ENCODE measurements at regions not wholly inside any gene's neighbourhood (a gene's known extent, or its start where the extent isn't known, plus 50 kb on each side); places are given as distances from the start of the nearest gene placed in this dataset.

- Histone ChIP-seq H3K27me3 (no peaks in the 10 kb centered on the region), H3K9me3 (no peaks in the 10 kb centered on the region), H3K27ac (no peak overlapping the region), H3K4me1 (no peaks in the 10 kb centered on the region), H3K4me3 (no peak overlapping the region), H3K36me3 (no peaks in the 10 kb centered on the region)
- DNase-seq (no peak), ATAC-seq (no peak)
- TF ChIP-seq CTCF (IDR thresholded peaks at IDR 0.05 in 4 of 5, conservative IDR thresholded peaks at IDR 0.05 in 1 of 5), result no peak
- no peak for TF ChIP-seq POLR2A (IDR thresholded peaks at IDR 0.05)
- intact Hi-C loops (cut with DNase I; ENCODE audit: low total_unique reads) (no loop called here), in situ Hi-C loops (cut with MboI; ENCODE audit: low sequenced_read_pairs in 4 of 4) (no loop called here)
Observed at GRCh38 chr10:120683454-120683853, 167.7 kb upstream of the WDR11 start.

GRCh38 chr10:120684226-120684625 lies 166.9 kb upstream of the WDR11 start:
- no peak overlapping the region for H3K27ac ChIP-seq

GRCh38 chr10:120685136-120685535 lies 166.0 kb upstream of the WDR11 start:
- in situ Hi-C loops (cut with MboI; ENCODE audit: low sequenced_read_pairs in 4 of 4) (no loop called here), intact Hi-C loops (cut with DNase I; ENCODE audit: low total_unique reads) (no loop called here)
- Histone ChIP-seq H3K27ac (no peak overlapping the region), H3K4me1 (no peaks in the 10 kb centered on the region), H3K4me3 (no peak overlapping the region), H3K36me3 (no peaks in the 10 kb centered on the region), H3K27me3 (no peaks in the 10 kb centered on the region), H3K9me3 (no peaks in the 10 kb centered on the region)
- no peak for ATAC-seq
- no peak for DNase-seq
- TF ChIP-seq CTCF (IDR thresholded peaks at IDR 0.05 in 4 of 5, conservative IDR thresholded peaks at IDR 0.05 in 1 of 5) (no peak), POLR2A (IDR thresholded peaks at IDR 0.05) (no peak)

More at GRCh38 chr10:120684226-120684625, 166.9 kb upstream of the WDR11 start:
- H3K9me3 ChIP-seq, result no peaks in the 10 kb centered on the region
- intact Hi-C loops (cut with DNase I; ENCODE audit: low total_unique reads) (no loop called here), in situ Hi-C loops (cut with MboI; ENCODE audit: low sequenced_read_pairs in 4 of 4) (no loop called here)
- no peaks in the 10 kb centered on the region for H3K4me1 ChIP-seq
- H3K36me3 ChIP-seq, result no peaks in the 10 kb centered on the region
- no peak overlapping the region for H3K4me3 ChIP-seq
- ATAC-seq (no peak), DNase-seq (no peak)
- no peak for TF ChIP-seq CTCF (IDR thresholded peaks at IDR 0.05 in 4 of 5, conservative IDR thresholded peaks at IDR 0.05 in 1 of 5)
- no peak for TF ChIP-seq POLR2A (IDR thresholded peaks at IDR 0.05)
- H3K27me3 ChIP-seq, result no peaks in the 10 kb centered on the region

GRCh38 chr10:120688928-120689327 lies 162.2 kb upstream of the WDR11 start:
- intact Hi-C loops (cut with DNase I; ENCODE audit: low total_unique reads), result no loop called here
- DNase-seq, result no peak

More at GRCh38 chr10:120688928-120689327, 162.2 kb upstream of the WDR11 start:
- H3K4me3 ChIP-seq, result no peak overlapping the region
- no peak for TF ChIP-seq CTCF (IDR thresholded peaks at IDR 0.05 in 4 of 5, conservative IDR thresholded peaks at IDR 0.05 in 1 of 5)
- TF ChIP-seq POLR2A (IDR thresholded peaks at IDR 0.05), result no peak
- ATAC-seq, result no peak
- H3K27me3 ChIP-seq, result no peaks in the 10 kb centered on the region
- in situ Hi-C loops (cut with MboI; ENCODE audit: low sequenced_read_pairs in 4 of 4), result no loop called here
- no peaks in the 10 kb centered on the region for H3K4me1 ChIP-seq
- no peaks in the 10 kb centered on the region for H3K36me3 ChIP-seq
- H3K9me3 ChIP-seq, result no peaks in the 10 kb centered on the region
- no peak overlapping the region for H3K27ac ChIP-seq

Data from gastrocnemius medialis (tissue), 4 donors.